ENCODE measurements at regions not wholly inside any gene's neighbourhood (a gene's known extent, or its start where the extent isn't known, plus 50 kb on each side); places are given as distances from the start of the nearest gene placed in this dataset.

- DNase-seq (ENCODE audit: low spot score), result no peak
- no peaks in the 10 kb centered on the region for H3K36me3 Mint-ChIP-seq
- peaks cover 8% of the 10 kb centered on the region for H3K4me1 Mint-ChIP-seq
- H3K4me3 Mint-ChIP-seq, result no peak overlapping the region
- no peaks in the 10 kb centered on the region for H3K27me3 Mint-ChIP-seq (ENCODE audit: low read depth)
- no peak for ATAC-seq
- CTCF ChIA-PET, result no interaction called here
- H3K27ac Mint-ChIP-seq, result no peak overlapping the region
- POLR2A ChIA-PET, result no interaction called here
- TF ChIP-seq NFE2L1 (CRISPR knock-in tag; IDR thresholded peaks at IDR 0.05) (no peak), ZMAT4 (CRISPR knock-in tag; IDR thresholded peaks at IDR 0.05) (no peak), NR3C1 (CRISPR knock-in tag; conservative IDR thresholded peaks at IDR 0.05; ENCODE audit: low read depth) (no peak), USF2 (CRISPR knock-in tag; IDR thresholded peaks at IDR 0.05) (no peak), ZNF423 (CRISPR knock-in tag; IDR thresholded peaks at IDR 0.05) (no peak), FOXK1 (CRISPR knock-in tag; IDR thresholded peaks at IDR 0.05) (no peak), GRHL2 (CRISPR knock-in tag; IDR thresholded peaks at IDR 0.05; ENCODE audit: insufficient replicate concordance, severe bottlenecking) (no peak), NR1H2 (CRISPR knock-in tag; IDR thresholded peaks at IDR 0.05) (no peak)
- no peaks in the 10 kb centered on the region for H3K9me3 Mint-ChIP-seq
These were observed 641.1 kb downstream of the DIAPH3 start for GRCh38 chr13:59522652-59523051.

- Mint-ChIP-seq H3K9me3 (no peaks in the 10 kb centered on the region), H3K27ac (no peak overlapping the region), H3K4me1 (peaks cover 25% of the 10 kb centered on the region), H3K27me3 (ENCODE audit: low read depth) (no peaks in the 10 kb centered on the region), H3K36me3 (no peaks in the 10 kb centered on the region), H3K4me3 (no peak overlapping the region)
- ATAC-seq (no peak), DNase-seq (ENCODE audit: low spot score) (no peak)
- ChIA-PET POLR2A (no interaction called here), CTCF (no interaction called here)
- TF ChIP-seq JUN (CRISPR knock-in tag; IDR thresholded peaks at IDR 0.05) (no peak), HMGXB4 (CRISPR knock-in tag; IDR thresholded peaks at IDR 0.05) (no peak), ZNF219 (CRISPR knock-in tag; IDR thresholded peaks at IDR 0.05; ENCODE audit: borderline replicate concordance) (no peak), SMAD3 (CRISPR knock-in tag; IDR thresholded peaks at IDR 0.05; ENCODE audit: borderline replicate concordance) (no peak), AFF4 (CRISPR knock-in tag; IDR thresholded peaks at IDR 0.05; ENCODE audit: borderline replicate concordance) (no peak), CTCF (IDR thresholded peaks at IDR 0.05) (no peak), MYBL2 (CRISPR knock-in tag; IDR thresholded peaks at IDR 0.05) (no peak), TEAD1 (CRISPR knock-in tag; IDR thresholded peaks at IDR 0.05) (no peak), AR (CRISPR knock-in tag; IDR thresholded peaks at IDR 0.05) (no peak), USF1 (CRISPR knock-in tag; IDR thresholded peaks at IDR 0.05) (no peak), PRDM15 (CRISPR knock-in tag; IDR thresholded peaks at IDR 0.05) (no peak), MXD4 (CRISPR knock-in tag; IDR thresholded peaks at IDR 0.05; ENCODE audit: borderline replicate concordance) (no peak), GRHL2 (CRISPR knock-in tag; IDR thresholded peaks at IDR 0.05; ENCODE audit: insufficient replicate concordance, severe bottlenecking) (no peak)
These were observed 636.2 kb downstream of the DIAPH3 start for GRCh38 chr13:59527500-59527899.

Measured in WTC11 (cell line).